ENCODE measurements at regions not wholly inside any gene's neighbourhood (a gene's known extent, or its start where the extent isn't known, plus 50 kb on each side); places are given as distances from the start of the nearest gene placed in this dataset.

DNA sequence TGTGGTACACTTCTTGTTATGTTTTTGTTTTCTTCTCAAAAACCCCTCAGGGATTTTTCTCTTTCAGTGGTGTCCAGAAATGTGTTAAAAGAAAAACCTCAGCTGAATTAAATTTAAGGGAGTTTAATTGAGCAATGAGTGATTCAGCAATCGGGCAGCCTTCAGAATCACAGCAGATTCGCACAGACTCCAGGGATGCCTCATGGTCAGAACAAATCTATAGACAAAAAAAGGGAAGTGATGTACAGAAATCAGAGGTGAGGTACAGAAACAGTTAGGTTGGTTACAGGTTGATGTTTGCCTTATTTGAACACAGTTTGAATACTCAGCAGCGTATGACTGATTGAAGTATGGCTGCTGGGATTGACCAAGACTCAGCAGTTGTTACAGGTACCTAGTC is 86.2 kb downstream of the TLR5 start:
- no peak for TF ChIP-seq EGR1 (IDR thresholded peaks at IDR 0.05; ENCODE audit: borderline replicate concordance, low read depth, low read length)
- TF ChIP-seq SUZ12 (IDR thresholded peaks at IDR 0.05; ENCODE audit: low read length): no peak
- no peak for TF ChIP-seq PHF8 (conservative IDR thresholded peaks at IDR 0.05; ENCODE audit: low read depth, low read length)
- TF ChIP-seq, protein P1, sequence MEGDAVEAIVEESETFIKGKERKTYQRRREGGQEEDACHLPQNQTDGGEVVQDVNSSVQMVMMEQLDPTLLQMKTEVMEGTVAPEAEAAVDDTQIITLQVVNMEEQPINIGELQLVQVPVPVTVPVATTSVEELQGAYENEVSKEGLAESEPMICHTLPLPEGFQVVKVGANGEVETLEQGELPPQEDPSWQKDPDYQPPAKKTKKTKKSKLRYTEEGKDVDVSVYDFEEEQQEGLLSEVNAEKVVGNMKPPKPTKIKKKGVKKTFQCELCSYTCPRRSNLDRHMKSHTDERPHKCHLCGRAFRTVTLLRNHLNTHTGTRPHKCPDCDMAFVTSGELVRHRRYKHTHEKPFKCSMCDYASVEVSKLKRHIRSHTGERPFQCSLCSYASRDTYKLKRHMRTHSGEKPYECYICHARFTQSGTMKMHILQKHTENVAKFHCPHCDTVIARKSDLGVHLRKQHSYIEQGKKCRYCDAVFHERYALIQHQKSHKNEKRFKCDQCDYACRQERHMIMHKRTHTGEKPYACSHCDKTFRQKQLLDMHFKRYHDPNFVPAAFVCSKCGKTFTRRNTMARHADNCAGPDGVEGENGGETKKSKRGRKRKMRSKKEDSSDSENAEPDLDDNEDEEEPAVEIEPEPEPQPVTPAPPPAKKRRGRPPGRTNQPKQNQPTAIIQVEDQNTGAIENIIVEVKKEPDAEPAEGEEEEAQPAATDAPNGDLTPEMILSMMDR (IDR thresholded peaks at IDR 0.05; ENCODE audit: control extremely low read depth in 1 of 3, insufficient read depth in 1 of 3, low read depth in 1 of 3, low read length in 3 of 3): no peak
- TF ChIP-seq POLR2AphosphoS5 (IDR thresholded peaks at IDR 0.05; ENCODE audit: low read depth, low read length): no peak
